Right atrium auricular region (tissue), 2 donors: ENCODE measurements at regions not wholly inside any gene's neighbourhood (a gene's known extent, or its start where the extent isn't known, plus 50 kb on each side); places are given as distances from the start of the nearest gene placed in this dataset.
"Not testable (repeated sequence)": the region's sequence is repeated elsewhere in the genome, so short reads cannot be mapped to it uniquely, and the experiment has no call there.

Source experiments
- DNase-seq: peaks from one replicate; pipeline ENCODE4 v3.0.0-alpha.2; 2019; ENCODE audit warnings: low spot score
- H3K27ac ChIP-seq, 2 donors: fragments of 200-600 bp; sonication (generic); 1 replicate in 1 of 2; 2 replicates in 1 of 2; pipeline ENCODE4 v1.5.1; 2016 to 2019
- H3K27me3 ChIP-seq, 2 donors: fragments of 200-600 bp; sonication (generic); one replicate each; pipeline versions ENCODE4 v1.5.1 to v1.6.0; 2017 to 2019
- H3K36me3 ChIP-seq: fragments of 200-600 bp; sonication (generic); one replicate; pipeline ENCODE4 v1.5.1; 2016
- H3K4me1 ChIP-seq, 2 donors: fragments of 200-600 bp; sonication (generic); one replicate each; pipeline versions ENCODE4 v1.5.1 to v1.6.0; 2017 to 2019
- H3K4me3 ChIP-seq, 2 donors: fragments of 200-600 bp; sonication (generic); 1 replicate in 1 of 2; 2 replicates in 1 of 2; pipeline ENCODE4 v1.5.1; 2017 to 2019; ENCODE audit warnings: mild to moderate bottlenecking in 1 of 2, moderate library complexity in 1 of 2
- H3K9me3 ChIP-seq, 2 donors: fragments of 200-600 bp; sonication (generic); one replicate each; pipeline ENCODE4 v1.5.1; 2019
- TF ChIP-seq, protein P1 (sequence below), 2 donors: fragments of 200-600 bp; sonication (generic); IDR thresholded peaks; one replicate each; pipeline ENCODE4 v1.5.1; 2019; ENCODE audit warnings: antibody characterized with exemption in 2 of 2

DNA sequence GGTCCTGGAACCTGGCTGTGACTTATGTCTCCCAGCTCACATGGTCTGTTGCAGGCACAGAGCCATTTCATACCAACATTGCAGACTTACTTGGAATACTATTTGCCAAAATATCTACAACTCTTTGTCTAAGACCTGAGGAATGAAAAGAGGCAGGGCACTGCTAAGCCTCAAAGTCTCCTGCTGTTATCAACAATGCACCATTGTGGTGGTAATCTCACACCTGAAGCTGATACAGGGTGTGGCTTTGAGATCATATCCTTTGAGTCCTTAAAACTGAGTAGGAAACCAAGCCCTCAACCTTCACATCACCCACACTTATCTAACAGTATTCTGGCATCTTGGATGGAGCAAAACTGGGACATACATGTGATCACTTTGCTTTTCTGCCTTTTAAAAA, 782.0 kb downstream of the EPHA3 start:
- TF ChIP-seq, protein P1, sequence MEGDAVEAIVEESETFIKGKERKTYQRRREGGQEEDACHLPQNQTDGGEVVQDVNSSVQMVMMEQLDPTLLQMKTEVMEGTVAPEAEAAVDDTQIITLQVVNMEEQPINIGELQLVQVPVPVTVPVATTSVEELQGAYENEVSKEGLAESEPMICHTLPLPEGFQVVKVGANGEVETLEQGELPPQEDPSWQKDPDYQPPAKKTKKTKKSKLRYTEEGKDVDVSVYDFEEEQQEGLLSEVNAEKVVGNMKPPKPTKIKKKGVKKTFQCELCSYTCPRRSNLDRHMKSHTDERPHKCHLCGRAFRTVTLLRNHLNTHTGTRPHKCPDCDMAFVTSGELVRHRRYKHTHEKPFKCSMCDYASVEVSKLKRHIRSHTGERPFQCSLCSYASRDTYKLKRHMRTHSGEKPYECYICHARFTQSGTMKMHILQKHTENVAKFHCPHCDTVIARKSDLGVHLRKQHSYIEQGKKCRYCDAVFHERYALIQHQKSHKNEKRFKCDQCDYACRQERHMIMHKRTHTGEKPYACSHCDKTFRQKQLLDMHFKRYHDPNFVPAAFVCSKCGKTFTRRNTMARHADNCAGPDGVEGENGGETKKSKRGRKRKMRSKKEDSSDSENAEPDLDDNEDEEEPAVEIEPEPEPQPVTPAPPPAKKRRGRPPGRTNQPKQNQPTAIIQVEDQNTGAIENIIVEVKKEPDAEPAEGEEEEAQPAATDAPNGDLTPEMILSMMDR (IDR thresholded peaks at IDR 0.05) = no peak
- Histone ChIP-seq H3K36me3 (no peaks in the 10 kb centered on the region), H3K4me3 (no peak overlapping the region), H3K27ac (no peak overlapping the region), H3K27me3 (no peaks in the 10 kb centered on the region), H3K9me3 (peaks cover 0 to 4% of the 10 kb centered on the region in 2 donors), H3K4me1 (no peaks in the 10 kb centered on the region)
- no peak for DNase-seq

- H3K27ac ChIP-seq = no peak overlapping the region
- no peaks in the 10 kb centered on the region for H3K4me1 ChIP-seq
- H3K4me3 ChIP-seq = no peak overlapping the region
- peaks cover 0 to 15% of the 10 kb centered on the region in 2 donors for H3K9me3 ChIP-seq
- TF ChIP-seq, protein P1 (IDR thresholded peaks at IDR 0.05) = no peak
- no peaks in the 10 kb centered on the region for H3K27me3 ChIP-seq
- DNase-seq = no peak
- no peaks in the 10 kb centered on the region for H3K36me3 ChIP-seq
These were observed 801.3 kb downstream of the EPHA3 start for GRCh38 chr3:89908711-89909213.

DNA sequence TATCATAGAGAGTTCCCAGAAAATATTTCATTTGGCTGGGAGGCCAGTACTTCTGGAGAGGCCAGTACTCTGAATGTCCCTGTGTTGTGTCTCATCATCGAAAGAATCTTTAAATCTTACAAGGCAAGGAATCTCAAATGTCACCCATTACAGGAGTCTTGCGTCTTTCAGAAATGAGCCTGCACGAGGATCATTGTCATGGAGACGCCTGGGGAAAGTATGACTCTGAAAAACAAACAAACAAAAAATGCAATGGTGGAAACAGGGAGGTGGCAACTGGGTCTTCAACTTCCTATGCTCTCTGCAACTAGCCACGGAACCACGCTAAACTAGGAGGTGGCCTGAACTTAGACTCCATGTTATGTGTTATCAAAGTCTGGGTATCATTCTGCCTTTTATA, 804.6 kb downstream of the EPHA3 start:
- no peak for DNase-seq
- TF ChIP-seq, protein P1 (IDR thresholded peaks at IDR 0.05) = no peak

DNA sequence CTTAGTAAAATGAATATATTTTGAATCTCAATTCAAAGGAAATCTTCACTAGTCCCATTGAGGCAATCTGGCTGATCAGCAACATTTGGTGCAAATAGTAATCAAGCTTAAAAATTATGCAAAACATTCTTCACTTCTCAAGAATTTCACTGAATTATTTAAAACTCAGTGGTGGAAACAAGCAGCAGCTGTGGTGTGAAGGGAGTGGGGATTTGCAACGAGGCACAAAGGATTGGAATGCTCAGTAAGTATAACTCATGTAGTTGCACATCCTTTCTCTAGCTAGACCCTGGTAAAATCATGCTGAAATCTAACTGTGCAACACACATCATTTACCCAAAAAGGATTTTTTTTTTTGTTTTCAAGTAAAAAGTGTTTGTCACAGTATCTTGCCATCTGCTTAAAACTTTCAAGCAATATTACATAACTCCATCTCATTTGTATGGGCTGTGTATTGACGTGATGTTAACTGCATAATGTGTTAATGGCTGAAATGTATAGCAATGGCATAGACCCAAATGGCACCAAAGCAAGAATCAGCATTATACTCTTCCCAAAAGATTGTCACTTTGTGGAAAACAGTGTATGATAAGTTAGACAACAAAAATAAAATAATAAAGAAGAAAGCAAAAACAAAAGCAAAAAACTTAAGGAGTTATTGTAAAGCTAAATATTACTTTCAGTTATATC, 816.6 kb downstream of the EPHA3 start:
- Histone ChIP-seq H3K36me3 (no peaks in the 10 kb centered on the region), H3K9me3 (no peaks in the 10 kb centered on the region), H3K4me1 (no peaks in the 10 kb centered on the region), H3K4me3 (no peak overlapping the region), H3K27me3 (no peaks in the 10 kb centered on the region), H3K27ac (no peak overlapping the region)
- DNase-seq = no peak
- TF ChIP-seq, protein P1 (IDR thresholded peaks at IDR 0.05) = no peak

More for the DNA sequence above, 804.6 kb downstream of the EPHA3 start:
- H3K27ac ChIP-seq = no peak overlapping the region
- H3K27me3 ChIP-seq = no peaks in the 10 kb centered on the region
- H3K36me3 ChIP-seq = no peaks in the 10 kb centered on the region
- H3K4me1 ChIP-seq = no peaks in the 10 kb centered on the region
- no peaks in the 10 kb centered on the region for H3K9me3 ChIP-seq
- no peak overlapping the region for H3K4me3 ChIP-seq

GRCh38 chr3:89925976-89926375, 818.6 kb downstream of the EPHA3 start:
- Histone ChIP-seq H3K4me3 (no peak overlapping the region), H3K36me3 (no peaks in the 10 kb centered on the region), H3K27me3 (no peaks in the 10 kb centered on the region), H3K9me3 (no peaks in the 10 kb centered on the region), H3K4me1 (no peaks in the 10 kb centered on the region), H3K27ac (no peak overlapping the region)
- no peak for DNase-seq
- TF ChIP-seq, protein P1 (IDR thresholded peaks at IDR 0.05) = no peak

- Histone ChIP-seq H3K4me1 (no peaks in the 10 kb centered on the region), H3K4me3 (no peak overlapping the region), H3K9me3 (no peaks in the 10 kb centered on the region), H3K36me3 (no peaks in the 10 kb centered on the region), H3K27me3 (no peaks in the 10 kb centered on the region), H3K27ac (no peak overlapping the region)
- DNase-seq = no peak
- TF ChIP-seq, protein P1 (IDR thresholded peaks at IDR 0.05) = no peak
These were observed 825.5 kb downstream of the EPHA3 start for GRCh38 chr3:89932882-89933281.

- H3K27me3 ChIP-seq, H3K4me1 ChIP-seq, H3K9me3 ChIP-seq, H3K27ac ChIP-seq, H3K36me3 ChIP-seq, DNase-seq, H3K4me3 ChIP-seq: not testable (repeated sequence)
These were observed 837.0 kb downstream of the EPHA3 start for GRCh38 chr3:89944461-89944860.
